GM19025 (cell line): ENCODE measurements at regions not wholly inside any gene's neighbourhood (a gene's known extent, or its start where the extent isn't known, plus 50 kb on each side); places are given as distances from the start of the nearest gene placed in this dataset.

Experiments used
- ATAC-seq: cut with Tn5 transposase; IDR thresholded peaks from one replicate; pipeline ENCODE4 v1.9.1; 2021; ENCODE audit warnings: mild to moderate bottlenecking, low read depth, moderate library complexity; ENCODE audit not compliant: unreplicated experiment

DNA sequence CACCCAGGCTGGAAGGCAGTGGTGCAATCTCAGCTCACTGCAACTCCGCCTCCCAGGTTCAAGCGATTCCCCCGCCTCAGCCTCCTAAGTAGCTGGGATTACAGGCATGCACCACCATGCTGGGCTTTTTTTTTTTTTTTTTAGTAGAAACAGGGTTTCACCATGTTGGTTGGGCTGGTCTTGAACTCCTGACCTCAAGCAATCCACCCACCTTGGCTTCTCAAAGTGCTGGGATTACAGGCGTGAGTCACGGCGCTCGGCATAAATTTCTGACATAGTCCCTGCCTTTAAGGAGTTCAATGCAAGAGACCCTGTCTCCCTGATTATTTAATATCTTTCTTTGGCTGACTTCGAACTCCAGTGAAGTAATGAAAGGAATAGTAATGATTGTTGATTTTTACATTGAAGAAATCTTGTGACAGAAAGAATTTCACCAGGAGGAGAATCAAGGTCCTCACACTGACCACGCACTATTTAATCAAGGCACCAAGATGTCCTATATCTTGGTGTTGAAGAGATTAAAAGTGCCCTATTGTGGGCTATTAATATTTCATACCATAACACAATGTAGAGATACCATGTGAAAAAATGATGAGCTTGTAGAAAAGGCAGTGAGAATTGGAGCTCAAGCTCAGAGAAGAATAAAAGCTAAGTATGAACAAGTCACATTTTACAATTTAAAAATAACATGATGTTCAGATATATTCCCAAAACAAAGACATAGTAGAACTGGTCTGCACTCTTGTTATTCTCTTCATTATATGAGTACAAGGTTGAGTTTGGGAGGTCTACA is 71.6 kb upstream of the BLID start:
- ATAC-seq, result no peak

DNA sequence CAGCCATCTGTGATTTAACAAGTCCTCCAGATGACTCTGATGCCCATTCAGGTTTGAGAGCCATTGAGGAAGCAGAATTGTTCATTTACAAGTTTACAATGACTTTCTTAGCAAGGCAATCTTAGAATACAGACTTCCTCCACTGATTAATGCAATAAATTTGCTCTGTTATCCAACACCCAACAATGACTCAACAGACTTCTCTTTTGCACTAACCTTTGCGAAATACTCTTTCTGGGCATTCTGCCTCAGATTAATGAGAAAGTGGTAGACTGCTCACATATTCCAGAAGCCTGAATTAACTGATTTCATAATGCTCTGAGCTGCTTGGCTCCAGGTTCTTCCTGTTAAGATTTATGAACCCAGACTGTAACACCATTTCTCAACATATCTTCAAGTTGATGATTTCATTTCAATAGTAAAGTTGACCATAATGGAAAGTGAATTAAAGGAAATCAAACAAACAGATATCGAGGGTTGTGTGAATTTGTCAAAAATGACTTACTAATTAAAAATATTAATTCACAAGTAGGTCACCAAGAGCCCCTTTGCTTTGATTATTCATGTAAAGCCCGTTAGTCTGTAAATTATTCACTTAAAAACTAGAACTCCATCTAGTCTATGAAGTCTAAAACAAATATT is 70.5 kb upstream of the BLID start:
- ATAC-seq, result no peak

DNA sequence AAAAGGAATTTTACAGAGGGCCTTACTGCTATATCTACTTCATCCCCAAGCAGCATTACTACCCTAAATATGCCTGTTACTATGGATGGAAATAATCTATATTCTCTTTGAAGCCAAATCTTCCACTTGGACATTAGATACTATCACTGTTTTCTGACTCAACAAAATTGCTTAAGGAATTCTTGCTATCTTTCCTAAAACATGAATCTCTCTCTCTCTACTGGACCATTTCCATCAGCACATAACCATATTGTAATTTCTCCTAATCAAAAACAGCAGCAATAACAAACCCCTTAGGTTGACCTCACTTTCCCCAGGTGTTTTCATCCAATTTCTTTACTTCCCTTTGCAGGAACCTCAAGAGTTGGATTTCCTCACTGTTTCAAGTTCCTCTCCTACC is 67.9 kb upstream of the BLID start:
- ATAC-seq, result no peak

DNA sequence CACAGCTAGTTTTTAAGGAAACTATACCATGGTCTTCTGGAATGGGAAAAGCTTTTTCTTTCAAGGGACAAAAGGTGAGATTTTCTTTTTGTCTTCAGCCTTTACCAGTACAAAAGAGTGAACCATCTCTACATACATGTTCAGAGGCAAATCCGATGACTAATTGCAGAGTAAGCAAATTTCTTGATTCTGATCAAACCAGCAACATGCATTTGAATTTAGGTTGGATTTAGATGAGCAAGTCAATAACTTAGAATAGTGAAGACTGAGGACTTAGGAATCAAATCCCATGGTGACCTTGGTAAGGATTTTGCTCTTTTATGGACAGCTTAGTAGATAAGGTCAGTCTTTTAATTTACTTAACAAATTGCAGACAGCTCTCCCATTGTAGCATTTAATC is 65.9 kb upstream of the BLID start:
- no peak for ATAC-seq

DNA sequence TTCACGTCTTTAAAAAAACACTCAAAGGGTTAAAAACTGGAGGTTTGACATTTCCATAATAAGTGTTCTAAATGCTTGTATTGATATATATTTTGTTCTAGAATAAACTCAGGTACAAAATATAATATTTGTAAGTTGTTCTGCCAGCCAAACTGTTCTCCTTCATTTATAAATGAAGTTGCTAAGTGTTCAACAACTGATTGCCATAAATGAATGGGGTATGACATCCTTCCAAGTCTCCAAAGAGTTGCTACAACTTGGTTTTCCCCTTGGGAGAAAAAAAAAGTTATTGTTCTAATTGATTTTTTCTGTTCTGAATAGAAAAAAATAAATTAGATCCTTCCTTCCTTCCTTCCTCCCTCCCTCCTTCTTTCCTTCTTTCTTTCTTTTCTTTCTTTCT is 65.4 kb upstream of the BLID start:
- ATAC-seq, result no peak

DNA sequence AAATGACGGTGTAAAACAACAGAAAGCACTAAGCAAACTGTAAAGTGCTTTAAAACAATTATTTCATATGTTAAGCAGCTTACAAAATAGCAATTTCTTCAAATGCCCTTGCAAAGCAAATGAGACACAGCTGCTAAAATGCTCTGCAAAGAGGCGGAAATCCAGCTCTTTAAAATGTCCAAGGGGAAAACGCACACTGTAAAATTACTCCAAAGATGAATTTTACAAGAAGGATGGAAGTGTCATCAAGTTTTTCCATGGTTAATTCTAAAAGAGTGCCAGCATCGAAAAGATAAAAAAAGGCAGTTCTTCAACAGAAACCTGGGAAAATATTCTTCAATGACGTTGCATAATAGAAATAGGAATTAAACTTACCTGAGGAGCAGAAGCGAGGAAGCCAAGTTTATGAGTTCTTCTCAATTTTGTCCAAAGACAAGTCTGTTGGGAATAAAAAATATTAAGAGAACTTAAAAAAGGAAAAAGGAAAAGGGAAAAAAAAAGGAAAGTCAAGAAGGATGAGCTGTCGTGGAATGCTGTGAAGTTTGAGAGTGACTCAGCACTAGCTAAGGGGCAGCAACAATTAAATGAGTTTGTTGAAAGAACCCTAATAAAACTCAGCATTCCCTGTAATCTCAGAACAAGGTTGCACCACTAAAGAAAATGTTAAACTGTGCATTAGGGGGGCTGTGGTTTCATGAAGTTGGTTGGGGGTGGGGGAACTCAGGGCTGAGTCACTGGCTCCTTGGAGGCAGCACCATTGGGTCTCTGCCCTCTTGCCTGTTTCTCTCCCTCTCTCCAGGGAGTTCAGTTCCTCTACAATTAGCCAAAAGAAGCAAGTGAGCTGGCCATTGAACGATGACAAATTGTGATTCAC is 64.2 kb upstream of the BLID start:
- ATAC-seq, result no peak

DNA sequence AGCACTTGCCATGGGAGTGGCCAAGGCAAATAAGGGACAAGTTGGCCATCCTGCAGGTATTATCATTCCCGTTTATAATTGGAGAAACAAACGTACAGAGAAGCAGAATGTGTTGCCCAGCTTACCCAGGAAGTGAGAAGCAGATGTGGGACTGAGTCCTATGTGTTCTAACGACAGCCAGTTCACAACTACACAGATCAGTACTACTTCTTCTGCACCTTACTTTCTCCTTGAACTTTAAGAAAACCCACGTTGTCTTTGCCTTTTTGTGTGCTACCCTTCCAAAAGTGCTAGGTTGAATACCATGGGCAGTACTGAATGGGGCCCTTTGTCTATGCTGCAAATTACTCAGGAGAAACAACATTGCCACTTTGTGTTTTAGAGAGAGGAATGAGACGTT is 62.8 kb upstream of the BLID start:
- no peak for ATAC-seq

DNA sequence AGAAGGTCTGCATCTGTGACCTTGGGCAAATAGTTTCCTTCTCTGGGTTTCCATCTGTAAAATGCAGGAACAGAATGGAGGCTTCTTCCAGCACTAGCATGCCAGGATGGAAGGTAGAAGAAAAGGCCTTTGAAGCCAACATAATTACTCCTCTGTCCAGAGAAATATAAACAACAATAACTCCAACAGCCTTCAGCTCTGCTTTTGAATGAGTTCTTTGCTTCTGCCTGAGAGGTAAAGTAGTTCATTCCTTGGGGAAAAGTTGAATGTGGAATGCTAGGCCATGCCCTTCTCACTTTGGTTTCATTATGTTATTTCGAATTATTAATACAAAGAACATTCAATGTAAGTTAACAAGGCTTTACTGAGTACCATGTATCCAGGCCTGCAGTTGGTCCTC is 61.2 kb upstream of the BLID start:
- no peak for ATAC-seq

DNA sequence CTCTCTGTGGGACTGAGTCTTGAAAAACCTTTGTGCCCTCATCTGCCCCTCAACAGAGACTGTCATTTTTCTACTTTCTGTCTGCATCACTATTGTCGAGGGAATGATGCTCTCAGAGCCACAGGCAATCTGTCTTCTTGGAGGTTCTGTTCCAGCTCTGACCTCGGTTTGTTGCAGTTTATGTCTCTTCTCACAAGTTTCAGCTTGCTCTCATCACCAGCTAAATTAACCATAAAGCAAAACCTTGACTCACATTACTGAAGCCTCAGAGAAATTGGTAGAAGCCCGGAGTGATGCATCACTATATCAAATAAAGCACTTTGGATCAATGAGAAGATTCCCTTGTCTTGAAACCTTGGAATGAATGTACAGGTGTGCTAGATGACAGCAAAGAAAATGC is 60.6 kb upstream of the BLID start:
- ATAC-seq, result no peak

DNA sequence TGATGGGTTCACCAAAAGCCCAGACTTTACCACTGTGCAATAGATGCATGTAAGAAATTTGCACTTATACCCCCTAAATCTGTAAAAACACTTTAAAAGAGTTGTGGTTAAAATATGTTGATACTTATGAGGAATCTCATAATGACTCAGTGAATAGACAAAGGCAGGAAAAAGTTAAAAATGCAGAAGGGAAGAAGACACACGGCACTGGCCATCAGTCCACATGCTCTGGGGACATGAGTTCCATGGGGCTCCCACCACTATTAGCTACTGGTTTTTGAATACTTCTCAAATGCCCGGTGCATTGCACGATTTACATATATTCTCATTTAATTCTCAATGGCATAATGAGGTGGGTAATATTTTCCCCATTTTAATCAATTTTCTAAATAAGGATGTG is 59.3 kb upstream of the BLID start:
- no peak for ATAC-seq

DNA sequence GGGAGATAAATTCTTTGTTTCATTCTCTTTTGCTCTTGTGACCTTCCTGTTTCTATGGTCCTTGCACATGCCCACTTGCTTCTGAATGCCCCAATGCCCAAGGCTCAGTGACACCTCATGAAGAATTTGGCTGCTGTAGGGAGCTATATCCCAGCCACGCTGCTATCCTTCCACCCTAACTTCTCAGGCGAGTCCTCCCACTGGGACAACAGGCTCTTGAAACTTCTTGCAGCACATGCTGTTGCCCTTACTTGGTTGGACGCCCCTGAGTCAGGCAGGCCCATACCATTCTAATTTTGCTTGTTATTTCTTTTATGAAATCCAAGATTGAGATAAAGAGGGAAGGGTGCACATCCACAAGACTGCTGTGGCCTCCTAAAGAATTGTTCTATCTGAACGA is 57.6 kb upstream of the BLID start:
- ATAC-seq, result no peak

DNA sequence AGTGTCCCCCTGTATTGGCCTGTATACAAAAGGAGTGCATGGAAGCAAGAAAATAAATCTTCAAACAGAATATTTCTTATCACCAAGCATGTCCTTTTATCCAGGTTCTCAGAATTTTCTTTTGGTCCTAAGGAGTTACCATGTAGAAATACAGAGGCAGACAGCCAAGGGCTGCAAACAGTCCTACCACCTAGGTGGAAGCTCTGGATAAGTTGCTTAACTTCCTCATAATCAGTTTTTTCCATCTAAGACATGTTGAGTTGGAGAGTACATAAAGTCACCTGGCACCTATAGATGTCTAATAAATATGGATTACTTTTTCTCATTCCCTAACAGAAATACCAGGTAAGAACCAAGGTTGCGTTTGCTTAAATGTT is 57.0 kb upstream of the BLID start:
- ATAC-seq, result no peak

DNA sequence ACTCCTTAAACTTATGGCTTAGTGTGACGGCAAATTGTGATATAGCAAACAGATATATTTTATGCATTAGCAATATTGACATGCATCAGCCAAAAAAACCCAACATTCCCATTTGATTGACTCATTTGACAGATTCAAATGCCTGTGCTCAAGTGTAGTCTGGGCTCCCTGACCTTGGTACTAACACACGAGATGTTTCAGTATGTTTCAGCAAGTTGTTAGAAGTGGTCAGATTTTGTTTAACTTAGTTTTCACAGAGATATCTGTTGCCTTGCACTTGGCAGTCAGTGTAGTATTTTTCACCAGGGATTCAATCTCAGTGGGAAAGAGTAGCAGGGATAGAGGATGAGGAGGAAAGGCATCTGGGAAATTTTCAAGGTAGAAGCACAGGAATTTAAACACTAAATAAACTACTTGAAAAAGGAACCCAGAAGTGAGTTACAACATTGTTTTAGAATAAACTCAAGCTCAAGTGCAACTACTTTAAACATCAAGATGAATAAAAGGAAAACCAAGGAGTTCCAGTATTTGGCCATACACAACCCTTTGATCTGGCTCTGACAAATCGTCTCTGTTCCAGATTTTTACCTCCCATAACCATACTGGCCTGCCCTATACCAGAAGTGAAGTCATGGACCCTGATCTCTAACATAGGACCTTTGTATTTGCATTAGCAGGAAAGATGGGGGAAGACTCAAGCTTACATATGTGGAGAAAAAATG is 56.5 kb upstream of the BLID start:
- ATAC-seq, result no peak

DNA sequence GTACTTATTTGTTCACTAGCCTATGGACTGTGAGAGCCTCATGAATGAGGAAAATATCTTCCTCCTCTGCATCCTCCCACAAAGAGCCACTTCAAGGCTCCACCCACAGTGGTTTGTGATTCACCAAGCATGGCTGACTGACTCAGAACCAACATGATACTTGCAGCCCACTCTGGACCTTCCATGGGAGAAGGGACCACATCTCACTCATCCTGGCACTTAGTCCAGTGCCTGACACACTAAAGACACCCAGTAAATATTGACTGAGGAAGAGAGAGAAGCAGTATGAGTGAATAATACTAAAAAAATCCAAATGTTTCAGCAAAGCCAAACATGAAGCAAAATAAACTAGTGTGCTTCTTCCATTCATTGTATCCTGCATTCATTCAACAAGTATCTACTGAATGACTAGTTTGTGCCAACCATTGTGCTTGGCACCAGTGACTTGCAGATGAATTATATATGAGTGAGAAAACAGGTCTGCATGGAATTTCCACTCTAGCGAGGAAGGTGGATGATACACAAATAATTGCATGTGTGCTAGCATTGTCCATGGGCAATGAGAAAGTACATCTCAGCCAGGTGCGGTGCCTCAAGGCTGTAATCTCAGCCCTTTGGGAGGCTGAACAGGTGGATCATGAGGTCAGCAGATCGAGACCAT is 54.9 kb upstream of the BLID start:
- no peak for ATAC-seq

DNA sequence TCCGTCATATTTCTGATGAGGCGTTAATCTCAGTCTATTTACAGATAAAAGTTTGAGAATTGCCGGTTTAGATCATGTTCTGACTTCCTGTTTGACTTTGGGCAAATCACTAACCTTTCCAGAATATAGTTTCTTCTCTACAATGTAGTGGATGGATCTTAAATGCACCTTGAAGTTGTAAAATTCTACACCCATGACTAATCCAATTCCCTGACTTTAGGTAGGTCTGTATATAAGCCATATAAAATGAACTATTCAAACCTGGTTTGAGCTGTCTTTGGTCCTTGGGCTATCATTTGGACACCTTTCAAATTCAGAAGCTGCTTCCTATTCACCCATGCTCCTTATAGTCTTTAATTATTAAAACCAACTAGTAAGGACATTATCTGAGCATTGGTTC is 52.2 kb upstream of the BLID start:
- ATAC-seq, result no peak

DNA sequence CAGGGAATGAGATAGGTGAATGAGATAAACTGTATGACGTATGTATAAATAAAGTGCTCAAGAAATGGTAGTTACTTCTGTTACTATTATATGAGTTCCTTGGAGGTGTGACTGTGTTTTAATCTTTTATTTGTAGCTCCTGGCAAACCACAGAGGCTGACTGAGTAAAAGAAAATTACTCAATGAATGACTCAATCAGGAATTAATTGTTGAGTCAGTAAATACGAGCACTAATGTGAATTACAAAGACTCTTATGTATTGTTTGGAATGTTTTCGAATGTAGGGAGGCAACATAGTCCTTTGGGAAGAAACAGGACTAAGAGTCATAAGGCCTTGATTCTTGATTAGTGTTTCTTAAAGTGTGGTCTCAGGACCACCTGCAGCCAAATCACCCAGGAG is 51.1 kb upstream of the BLID start:
- ATAC-seq, result no peak

DNA sequence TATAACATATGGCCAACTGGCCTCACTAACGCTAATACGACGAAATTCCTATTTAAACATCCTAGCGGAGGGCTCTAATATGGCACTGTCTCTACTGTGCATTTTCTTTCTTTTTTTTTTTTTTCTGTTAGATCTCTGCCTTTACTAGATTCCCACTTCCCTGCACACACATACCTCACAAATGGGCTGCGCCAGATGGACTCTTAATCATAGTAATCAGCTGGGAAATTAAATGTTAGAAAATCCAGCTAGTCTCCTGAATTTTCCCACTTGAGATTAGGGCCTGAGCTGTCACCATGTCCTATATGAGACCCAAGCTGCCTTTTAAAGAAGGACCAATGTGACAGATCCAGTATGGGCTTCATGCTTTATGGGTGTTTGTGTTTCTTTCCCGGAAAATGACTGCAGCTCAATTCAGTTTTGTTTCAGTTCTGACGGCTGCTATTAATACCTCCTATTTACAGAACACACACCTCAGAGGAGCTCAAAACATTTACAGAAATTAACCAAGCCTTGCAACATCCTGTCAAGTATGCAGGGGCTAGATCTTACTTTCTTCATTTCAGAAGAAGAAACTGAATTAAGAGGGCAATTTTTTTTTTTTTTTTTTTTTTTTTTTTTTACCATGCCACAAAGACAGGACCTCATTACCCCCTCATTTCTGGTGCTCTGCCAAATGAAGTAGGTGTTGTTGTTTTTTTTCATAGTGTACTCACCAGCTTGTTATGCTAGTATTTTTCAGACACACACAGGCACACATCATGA is 49.8 kb upstream of the BLID start:
- no peak for ATAC-seq
